ES-I3 (cell line): ENCODE measurements at regions not wholly inside any gene's neighbourhood (a gene's known extent, or its start where the extent isn't known, plus 50 kb on each side); places are given as distances from the start of the nearest gene placed in this dataset.

Experiments
- H3K36me3 ChIP-seq: 2 replicates; pipeline ENCODE4 v1.6.1; 2013; ENCODE audit warnings: mild to moderate bottlenecking, low read length, control low read depth, moderate library complexity; ENCODE audit not compliant: insufficient read depth
- H3K4me1 ChIP-seq: 2 replicates; pipeline ENCODE4 v1.6.1; 2013; ENCODE audit warnings: mild to moderate bottlenecking, control low read depth, low read length; ENCODE audit not compliant: insufficient read depth
- H3K9ac ChIP-seq: 2 replicates; pipeline ENCODE4 v1.6.1; 2013; ENCODE audit warnings: low read depth, mild to moderate bottlenecking, low read length, moderate library complexity
- H3K9me3 ChIP-seq: 2 replicates; pipeline ENCODE4 v1.6.1; 2013; ENCODE audit warnings: mild to moderate bottlenecking, low read length, moderate library complexity; ENCODE audit not compliant: control insufficient read depth, insufficient read depth

DNA sequence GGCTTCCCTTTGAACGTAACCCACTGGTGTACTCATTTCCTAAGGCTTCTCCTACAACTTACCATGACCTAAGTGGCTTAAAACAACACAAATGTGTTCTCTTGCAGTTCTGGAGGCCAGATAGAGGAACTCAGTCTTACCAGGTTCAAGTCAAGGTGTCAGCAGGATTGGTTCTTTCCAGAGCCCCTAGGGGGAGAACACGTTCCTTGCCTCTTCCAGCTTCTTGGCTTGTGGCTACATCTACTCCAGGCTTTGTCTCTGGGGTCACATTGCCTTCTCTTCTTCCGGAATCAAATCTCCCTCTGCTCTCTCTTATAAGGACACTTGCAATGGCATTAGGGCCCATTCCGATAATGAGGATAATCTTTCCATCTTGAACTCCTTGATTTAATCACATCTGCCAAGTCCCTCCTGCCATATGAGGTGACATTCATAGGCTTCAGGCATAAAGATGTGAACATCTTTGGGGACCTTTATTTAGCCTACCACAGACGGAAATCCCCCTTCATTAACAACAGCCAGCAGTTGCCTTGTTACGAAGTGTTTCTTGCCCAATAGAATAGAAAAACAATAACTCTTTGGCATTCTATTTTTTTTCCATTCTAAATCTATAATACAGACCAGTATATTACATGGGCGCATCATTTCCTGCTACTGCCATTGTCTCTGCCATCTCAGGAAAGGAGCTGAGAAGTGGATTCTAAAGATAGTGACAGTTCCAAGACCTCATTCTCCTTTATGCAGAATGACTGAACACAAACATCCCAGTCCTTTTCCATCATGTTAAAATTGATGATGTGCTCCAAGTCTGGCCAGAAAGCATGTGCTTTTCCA, 362.0 kb downstream of the ZNF521 start:
- peaks cover 26% of the 10 kb centered on the region for H3K4me1 ChIP-seq
- no peaks in the 10 kb centered on the region for H3K9me3 ChIP-seq
- no peak overlapping the region for H3K9ac ChIP-seq
- no peaks in the 10 kb centered on the region for H3K36me3 ChIP-seq

DNA sequence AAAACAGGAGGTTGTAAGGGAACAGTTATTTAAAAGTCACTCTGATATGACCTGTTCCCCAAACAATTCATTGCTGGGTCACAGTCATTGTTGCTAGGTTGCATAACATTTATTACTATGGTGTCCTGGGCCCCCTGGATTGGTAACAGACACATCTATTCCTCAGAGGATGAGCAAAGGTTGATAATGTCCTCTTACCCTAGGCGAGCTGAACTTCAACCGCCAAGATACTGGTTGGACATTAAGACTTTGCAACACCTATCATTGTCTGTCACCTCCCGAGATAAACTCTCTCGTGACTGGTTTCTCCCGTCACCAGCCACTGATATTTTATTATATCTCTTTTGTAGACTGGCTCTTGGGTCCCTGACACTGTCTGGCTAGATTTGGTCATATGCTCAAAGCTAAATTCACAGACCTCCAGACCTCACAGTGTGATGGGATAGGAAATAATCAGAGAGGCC, 361.3 kb downstream of the ZNF521 start:
- Histone ChIP-seq H3K9me3 (no peaks in the 10 kb centered on the region), H3K9ac (no peak overlapping the region), H3K4me1 (peaks cover 26% of the 10 kb centered on the region), H3K36me3 (no peaks in the 10 kb centered on the region)

DNA sequence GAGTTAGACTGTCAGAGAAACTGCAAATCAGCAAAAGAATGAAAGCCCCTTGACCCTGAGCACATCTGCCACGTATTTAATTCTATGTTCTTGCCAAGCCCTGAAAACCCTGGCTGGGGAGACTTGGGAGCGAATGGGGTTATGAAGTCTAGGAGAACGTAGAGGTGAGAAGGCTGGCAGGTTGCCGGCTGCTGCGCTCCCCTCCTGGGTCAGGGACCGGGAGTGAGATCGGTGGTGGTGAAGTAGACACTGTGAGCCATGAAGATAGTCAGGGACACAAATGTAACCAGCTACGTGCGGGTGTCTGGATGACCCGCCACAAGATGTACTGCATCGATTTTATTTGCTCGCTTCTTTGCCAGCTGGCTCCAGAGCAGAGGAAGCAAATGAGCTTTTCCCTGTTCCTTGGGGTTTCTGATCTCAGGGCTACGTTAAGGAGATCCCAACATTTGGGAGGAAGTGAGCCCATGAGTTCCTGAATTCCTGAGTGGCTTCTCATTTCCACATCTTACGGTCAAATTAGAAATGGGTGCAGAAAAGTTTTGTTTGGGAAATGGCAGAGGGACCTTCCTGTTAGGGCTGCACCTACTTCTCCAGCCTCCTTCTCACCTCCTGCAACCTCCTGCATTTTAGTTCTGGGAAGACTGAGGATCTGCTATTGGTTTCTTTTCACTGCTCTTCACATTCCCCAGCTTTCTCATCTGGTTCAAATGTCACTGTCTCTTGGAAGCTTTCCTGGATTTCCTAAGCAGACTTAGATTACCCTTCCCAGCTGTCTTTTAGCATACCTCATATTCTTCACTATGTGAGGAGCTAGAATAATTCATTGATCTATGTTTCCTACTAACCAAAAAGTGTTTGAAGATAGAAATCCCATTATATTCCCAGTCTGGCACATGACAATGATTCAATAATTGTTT, 360.6 kb downstream of the ZNF521 start:
- H3K4me1 ChIP-seq: peaks cover 22% of the 10 kb centered on the region
- H3K9ac ChIP-seq: no peak overlapping the region
- H3K36me3 ChIP-seq: no peaks in the 10 kb centered on the region
- H3K9me3 ChIP-seq: no peaks in the 10 kb centered on the region

DNA sequence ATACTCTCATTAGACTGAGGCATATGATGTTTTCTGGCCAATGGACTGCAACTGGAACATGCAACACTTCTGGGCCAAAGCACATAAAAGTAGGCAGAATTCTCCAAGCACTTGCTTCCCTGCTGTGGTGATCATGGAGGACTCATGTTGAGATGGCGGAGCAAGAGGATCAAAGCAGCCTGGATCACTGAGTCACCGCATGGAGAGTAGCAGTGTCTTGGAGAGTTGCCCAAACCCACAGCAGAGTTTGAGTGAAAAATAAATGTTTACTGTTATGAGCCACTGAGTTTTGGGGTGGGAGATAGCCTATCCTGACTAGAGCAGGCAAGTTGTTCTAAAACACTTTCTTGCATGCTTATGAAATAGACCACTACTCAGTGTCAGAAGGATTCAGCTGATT, 359.5 kb downstream of the ZNF521 start:
- Histone ChIP-seq H3K9ac (no peak overlapping the region), H3K4me1 (peaks cover 11% of the 10 kb centered on the region), H3K9me3 (no peaks in the 10 kb centered on the region), H3K36me3 (no peaks in the 10 kb centered on the region)

DNA sequence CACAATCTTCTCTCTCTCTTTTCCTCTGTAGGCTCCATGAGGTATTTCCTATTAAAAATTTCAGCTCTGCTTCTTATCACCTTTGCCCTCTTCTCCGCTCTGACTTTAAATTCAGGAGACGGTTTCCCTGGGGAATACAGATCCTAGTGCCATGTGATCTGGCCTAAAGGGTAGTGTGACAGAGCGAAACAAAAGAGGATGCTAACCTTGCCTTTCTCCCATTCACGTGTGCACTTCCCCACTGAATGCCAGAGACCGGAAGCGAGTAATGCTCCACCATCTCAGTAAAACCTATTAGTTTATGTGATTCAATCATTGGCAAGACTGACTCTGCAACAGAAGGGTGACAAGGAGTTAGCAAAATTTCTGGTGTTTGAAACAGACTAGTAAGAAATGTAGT, 358.3 kb downstream of the ZNF521 start:
- Histone ChIP-seq H3K9me3 (no peaks in the 10 kb centered on the region), H3K9ac (no peak overlapping the region), H3K4me1 (no peaks in the 10 kb centered on the region)

DNA sequence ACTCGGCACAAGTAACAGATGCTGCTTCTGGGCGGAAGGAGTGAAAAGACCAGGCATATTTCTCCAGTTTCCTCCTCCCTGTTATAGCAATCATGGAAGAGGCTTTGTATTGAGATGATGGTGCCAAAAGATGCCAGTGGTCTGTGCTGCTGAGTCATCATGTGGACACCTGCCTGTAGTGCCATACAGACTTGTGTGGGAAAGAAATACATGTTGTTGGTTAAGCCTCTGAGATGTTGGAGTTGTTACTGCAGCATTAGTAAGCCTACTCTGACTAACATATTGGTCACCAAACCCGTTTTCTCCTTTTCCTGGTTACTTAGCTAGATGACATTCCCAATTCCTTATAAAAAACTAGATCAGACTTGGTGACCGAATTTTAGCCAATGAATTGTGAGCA, 356.9 kb downstream of the ZNF521 start:
- H3K36me3 ChIP-seq: no peaks in the 10 kb centered on the region
- no peak overlapping the region for H3K9ac ChIP-seq
- H3K4me1 ChIP-seq: no peaks in the 10 kb centered on the region
- peaks cover 4% of the 10 kb centered on the region for H3K9me3 ChIP-seq

More for the DNA sequence above, 358.3 kb downstream of the ZNF521 start:
- H3K36me3 ChIP-seq: no peaks in the 10 kb centered on the region

DNA sequence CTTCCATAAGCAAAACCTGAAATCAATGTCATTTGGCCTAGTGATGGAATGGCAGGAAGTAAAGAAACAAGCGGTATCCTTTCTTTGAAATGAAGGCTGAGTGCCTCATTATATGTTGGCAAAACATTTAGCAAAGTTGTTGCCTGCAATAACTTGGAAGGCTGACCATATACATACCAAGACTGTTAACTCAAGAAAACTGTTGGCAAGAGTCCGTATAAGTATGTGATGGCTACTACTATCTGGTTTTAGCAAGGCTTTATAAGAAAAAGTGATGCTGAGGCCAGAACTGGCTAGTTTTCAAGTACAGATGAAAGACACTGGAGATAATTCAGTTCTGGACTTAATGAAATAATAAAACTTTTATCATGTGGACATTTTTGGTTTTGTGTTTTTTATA, 356.2 kb downstream of the ZNF521 start:
- Histone ChIP-seq H3K4me1 (no peaks in the 10 kb centered on the region), H3K36me3 (no peaks in the 10 kb centered on the region), H3K9ac (no peak overlapping the region), H3K9me3 (peaks cover 4% of the 10 kb centered on the region)

DNA sequence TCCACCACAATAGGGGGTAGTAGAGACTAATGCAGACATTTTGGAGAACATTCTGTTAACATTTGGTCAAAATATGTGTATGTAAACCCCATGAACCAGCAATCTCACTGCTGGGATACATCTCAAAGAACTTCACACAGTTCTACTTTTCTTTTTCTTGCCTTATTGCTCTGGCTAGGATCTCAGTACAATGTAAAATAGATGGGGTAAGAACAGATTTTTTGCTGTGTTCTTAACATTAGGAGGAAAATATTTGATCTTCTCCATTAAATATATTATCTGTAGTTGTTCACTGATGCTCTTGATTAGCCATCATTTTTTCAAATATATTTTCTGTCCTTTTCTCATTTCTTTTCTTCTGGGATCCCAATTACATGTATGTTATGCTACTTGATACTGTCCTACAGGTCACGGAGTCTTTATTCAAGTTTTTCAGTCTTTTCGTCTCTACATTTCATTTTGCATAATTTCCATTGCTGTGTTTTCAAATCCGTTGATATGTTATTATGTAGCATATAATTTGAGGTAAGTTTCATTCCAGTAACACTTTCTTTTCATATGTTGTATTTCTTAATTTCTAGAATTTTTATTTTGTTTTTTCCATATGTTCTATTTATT, 352.2 kb downstream of the ZNF521 start:
- H3K9me3 ChIP-seq: peaks cover 4% of the 10 kb centered on the region
- no peak overlapping the region for H3K9ac ChIP-seq
- H3K4me1 ChIP-seq: no peaks in the 10 kb centered on the region
- H3K36me3 ChIP-seq: no peaks in the 10 kb centered on the region

DNA sequence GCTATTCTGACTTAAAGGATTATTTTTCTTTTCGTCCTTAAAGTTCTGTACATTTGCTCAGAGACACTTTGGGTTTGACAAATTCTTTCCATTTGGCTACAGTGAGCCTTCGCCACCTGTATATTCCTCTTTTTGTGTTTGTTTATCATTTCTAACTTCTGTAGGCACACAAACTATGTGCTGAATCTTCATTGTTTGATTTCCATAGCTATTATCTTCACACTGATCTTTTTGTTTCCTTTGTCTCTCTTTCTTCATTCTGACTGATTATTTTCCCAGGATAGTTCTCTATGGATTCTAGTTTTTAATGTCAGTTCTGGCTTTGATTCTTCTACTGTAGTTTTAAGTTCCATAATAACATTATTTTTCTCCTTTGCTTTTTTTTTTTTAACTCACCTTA, 350.2 kb downstream of the ZNF521 start:
- Histone ChIP-seq H3K36me3 (no peaks in the 10 kb centered on the region), H3K9ac (no peak overlapping the region), H3K4me1 (0 out of 2 replicates have a peak, but pooled peaks cover 5% of the 10 kb centered on the region), H3K9me3 (peaks cover 4% of the 10 kb centered on the region)

DNA sequence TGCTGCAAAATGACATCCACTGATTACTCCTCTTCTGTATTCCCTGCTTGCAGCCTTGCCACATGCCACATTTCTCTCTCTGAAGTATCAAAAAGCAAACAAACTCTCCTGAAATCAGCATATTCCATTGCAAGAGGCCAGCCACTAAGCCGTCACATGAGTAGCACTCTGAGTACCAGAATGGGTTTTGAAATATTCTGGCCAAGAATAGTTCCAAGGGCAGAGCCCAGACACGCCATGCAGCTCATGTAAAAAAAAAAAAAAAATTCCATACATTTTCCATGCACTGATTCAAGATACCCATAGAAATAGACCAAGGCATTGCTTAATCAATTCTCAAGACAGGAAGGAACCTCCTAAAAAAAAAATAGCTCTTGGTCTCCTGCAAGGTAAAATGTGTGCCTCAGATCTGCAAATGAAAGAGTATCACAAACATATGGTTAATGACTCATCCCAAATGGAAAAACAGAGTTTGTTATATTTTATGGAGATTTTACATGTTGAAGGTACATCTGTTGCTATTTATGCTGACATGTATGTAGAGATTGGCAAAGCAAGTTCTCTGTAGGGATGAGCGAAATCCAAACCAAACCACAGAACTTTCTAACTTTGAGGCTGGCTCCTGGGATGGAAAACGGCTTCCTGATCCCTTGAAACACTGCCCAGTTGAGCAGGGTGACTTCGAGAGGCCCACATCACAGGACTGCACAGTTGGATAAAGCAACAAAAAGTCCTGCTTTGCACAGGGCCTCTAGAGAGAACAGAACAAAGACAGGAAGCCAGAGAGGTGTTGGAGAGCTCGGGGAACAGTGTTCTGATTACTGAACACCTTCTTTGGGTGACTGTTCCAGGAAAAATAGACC, 346.2 kb downstream of the ZNF521 start:
- no peaks in the 10 kb centered on the region for H3K9me3 ChIP-seq
- H3K36me3 ChIP-seq: no peaks in the 10 kb centered on the region
- H3K4me1 ChIP-seq: 0 out of 2 replicates have a peak, but pooled peaks cover 5% of the 10 kb centered on the region
- no peak overlapping the region for H3K9ac ChIP-seq

DNA sequence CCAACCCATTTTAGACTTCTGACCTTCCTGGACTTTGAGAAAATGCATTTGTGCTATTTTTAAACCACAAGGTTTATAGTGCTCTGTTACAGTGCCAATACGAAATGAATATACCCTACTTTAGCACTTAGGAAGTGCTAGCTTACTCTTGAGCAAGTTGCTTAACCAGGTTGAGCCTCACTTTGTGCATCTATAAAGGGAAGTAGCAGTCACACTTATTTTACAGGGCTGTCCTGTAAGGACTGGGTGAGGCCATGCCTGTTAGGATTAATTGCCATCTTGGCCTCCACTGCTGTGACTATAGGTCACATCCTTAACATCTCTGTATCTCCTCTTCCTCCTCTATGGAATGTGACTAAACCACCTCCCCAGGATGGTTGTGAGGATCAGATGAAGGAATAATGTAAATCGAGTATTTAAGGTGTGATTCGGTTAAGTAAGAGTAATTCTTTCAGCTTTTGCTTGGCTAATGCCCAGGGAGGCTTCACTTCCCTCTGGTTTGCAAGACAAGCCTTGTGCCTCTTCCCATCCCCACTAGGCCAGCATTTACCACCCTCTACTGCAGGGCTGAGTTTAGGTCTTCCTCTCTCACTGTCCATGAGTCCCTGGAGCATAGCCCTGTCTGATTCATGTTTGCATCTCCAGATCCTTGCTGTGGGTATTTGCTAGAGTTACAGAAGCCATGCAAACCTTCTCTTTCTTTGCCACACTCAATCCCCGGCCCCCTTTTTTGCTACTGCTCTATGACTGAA, 341.2 kb downstream of the ZNF521 start:
- Histone ChIP-seq H3K36me3 (no peaks in the 10 kb centered on the region), H3K4me1 (0 out of 2 replicates have a peak, but pooled peaks cover 1% of the 10 kb centered on the region), H3K9me3 (no peaks in the 10 kb centered on the region), H3K9ac (no peak overlapping the region)
